GM21360 (cell line): ENCODE measurements at regions not wholly inside any gene's neighbourhood (a gene's known extent, or its start where the extent isn't known, plus 50 kb on each side); places are given as distances from the start of the nearest gene placed in this dataset.
"Not testable (repeated sequence)": the region's sequence is repeated elsewhere in the genome, so short reads cannot be mapped to it uniquely, and the experiment has no call there.

ENCODE experiments used
- ATAC-seq: cut with Tn5 transposase; IDR thresholded peaks from one replicate; pipeline ENCODE4 v1.9.1; 2021; ENCODE audit warnings: mild to moderate bottlenecking, moderate library complexity; ENCODE audit not compliant: unreplicated experiment

DNA sequence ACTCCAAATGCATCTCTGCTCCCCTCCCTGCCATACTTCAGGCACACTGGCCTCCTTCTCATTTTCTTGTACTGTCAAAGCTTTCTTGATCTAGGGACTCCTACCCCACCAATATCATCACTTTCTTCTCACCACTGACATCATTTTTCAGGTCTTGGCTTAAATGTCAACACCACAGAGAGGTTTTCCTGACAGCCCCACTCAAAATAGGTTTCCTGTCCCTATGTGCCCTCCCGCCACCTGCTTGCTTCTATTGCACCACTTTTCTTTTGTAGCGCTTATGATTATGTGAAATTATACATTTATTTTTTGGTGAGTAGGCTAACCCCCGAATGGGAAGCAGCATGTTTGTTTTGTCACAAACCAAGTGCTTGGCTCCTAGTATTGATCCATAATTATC lies 164.6 kb downstream of the NDFIP2 start:
- ATAC-seq = no peak

DNA sequence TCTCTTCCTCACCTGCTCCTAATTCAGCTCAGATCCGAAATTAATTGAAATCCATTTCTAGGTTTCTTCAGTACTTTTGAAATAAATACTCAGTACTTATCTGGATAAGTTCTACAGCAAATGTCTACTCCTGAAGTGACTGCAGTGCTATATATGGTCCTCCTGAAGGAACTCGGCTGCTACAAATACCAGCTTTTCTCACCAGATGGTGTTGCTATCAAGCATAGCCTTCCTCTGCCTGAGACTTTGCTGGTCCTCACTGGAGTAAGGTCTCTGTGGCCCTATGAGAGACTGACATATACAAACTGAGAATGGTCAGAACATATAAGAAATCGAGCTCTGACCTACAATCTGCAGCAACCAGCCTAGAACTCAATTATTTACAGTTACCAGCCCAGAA lies 161.6 kb downstream of the NDFIP2 start:
- no peak for ATAC-seq

DNA sequence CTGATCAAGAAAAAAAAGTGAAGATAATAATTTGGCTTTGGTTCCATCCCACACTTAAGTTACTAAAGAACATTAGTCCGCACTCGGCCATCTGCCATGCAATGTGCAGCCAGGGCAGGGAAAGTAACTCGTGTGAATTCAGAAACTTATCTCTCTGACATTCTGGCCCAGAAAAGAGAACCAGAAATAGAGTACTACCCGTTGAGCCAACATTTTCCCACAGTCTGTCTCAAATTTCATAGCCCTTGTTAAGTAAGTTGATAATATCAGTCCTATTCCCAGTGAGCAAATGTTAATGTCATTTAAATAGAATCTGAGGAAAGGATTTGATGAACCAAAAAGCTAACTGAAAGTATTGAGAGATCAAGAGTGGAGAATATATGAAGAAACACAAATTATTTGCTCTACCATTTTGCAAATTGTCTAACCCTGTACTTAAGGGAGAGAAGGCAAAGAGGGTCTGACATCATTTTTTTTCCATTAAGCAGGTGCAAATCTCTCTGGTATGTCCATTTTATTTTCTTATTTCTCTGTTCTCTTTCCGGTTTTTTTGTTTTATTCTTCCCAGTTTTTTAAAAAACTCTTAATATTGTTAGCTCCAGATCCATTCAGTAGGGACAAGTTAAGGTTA lies 156.3 kb downstream of the NDFIP2 start:
- no peak for ATAC-seq

DNA sequence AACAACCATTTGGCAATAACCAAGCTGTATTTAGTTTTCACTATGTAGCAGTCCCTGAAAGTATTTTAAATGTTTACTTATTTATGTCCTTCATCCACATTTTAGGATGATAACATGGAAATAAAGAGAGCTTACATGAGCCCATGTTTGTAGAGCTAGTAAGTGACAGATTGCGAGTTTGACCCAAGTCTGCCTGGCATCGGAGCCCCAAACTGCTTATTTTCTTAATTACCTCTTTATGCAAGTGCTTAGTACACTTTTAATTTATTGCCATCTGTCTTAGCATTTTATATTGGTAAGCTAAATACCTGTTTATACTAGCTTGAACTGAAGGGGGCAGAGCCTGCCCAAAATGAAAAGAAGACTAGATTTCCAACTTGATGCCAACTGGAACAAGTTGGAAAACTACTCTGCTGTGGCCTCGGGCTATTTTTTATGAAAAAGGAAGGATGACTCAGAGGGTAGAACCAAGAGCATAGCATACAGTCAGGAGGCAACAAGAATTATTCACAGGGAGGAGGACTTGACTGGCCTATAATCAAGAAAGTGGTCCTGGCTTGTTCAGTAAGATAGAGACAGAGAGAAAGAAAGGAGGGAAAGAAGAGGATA lies 150.2 kb downstream of the NDFIP2 start:
- no peak for ATAC-seq

DNA sequence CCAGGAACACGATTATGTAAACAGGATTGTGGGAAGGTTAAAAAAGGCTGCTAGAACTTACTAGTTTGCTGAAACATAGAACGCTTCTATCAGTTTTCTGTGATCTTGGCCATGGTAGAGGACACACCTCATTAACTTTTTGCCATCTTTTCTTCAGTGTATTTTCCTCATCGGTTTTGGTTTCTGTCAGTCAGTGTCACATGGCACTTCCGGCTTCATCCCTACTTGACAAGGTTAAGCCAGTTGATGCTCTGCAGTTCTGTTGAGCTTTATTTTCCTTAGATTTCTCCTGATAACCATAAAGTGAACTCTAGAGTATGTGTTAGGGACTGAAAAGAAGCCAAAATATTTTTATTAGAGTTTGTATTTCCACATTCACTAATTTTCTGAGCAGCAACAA lies 147.5 kb downstream of the NDFIP2 start:
- no peak for ATAC-seq

DNA sequence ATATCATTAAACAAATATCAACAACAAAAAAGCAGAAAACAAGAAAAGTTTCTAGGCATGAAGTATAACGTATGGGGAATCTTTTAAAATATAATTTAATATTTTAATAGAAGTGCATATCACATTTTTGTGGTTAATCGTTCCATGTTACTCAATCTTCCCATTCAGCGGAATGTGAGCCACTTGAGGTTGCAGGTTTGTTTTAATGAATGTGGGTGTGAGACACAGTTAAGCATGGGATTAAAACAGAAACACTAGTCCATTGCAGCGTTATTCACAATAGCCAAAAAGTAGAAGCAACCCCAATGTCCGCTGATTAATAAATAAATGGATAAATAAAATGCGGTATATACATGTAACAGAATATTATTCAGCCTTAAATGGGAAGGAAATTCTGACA lies 146.0 kb downstream of the NDFIP2 start:
- no peak for ATAC-seq

DNA sequence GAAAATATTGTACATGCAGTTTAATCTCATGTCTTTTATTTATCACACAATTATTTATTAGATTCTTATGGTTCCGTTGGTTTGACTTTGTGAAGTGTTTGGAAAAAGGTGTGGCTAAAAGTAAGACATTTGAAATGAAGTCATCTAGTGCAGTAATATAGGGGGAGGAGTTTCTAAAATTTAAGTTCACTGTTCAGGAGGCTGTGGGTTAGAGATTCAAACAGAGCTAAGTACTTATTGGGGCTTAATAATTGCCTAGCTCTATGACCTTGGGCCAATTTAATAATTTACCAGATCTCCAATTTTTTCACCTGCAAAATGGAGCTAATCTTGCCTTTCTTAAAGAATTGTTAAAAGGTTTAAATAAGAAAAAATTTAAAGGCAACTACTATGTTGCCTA lies 144.6 kb downstream of the NDFIP2 start:
- no peak for ATAC-seq

DNA sequence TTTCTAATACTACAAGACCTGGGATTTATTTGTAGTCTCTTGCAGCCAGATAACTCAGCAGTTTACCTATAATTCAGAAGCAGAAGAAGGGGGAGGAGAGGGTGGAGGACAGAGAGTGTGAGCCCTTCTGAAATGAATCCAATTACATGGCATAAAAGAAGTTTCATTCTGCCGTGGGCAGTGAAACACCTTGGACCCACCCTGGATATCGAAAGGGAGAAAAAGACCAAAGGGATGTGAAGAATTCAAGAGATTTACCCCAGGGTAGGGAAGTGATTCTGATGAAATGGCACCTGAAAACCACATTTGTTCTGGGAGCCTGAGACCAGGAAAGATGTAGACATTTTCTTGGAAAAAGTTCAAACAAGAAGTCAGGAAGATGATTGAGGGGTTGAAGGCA lies 140.9 kb downstream of the NDFIP2 start:
- no peak for ATAC-seq

DNA sequence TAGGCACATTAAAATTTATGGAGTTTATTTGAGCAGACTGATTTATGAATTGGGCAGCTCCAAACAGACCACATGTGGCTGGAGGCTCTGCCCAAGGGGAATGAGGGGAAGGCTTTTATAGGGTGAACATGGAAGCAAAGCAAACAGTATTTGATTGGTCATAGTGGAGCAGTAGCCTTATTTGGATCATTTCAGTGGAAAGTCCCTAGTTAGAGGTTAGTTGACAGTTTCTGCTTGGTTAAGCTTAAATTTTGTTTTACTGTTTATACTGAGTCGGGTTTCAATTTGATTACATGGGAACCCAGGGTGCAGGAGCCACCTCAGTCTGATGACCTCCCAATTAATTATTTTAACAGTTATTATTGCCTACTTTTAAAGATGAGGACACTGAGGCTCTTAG lies 140.5 kb downstream of the NDFIP2 start:
- no peak for ATAC-seq

DNA sequence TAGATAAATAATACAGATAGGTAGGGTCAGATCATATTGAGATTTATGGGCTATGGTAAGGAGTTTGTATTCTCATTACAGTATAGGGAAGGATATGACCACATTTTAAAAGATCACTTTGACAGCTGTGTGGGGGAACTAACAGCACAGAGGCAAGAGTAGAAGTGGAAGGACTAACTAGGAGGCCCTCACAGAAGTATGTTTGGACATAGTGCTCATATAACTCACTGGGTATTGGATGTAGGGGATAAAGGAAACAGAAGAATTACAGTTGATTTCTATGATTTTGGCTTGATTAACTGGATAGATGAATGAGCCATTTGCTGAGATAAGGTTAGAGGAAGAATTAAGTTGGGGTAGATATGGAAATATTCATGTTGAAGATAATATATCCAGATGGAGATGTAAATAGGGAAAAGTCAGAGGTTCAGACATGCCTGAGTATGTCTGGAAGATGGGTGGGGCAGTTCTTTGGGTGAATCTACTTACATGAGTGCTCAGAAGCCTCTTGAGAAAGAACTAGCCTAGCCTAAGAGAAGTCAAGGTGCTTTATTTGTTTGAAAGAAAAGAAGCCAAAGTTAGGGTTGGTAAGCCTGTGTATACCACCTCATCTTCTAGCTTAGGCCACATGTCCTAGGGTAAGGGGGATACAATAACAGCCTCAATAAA lies 133.4 kb downstream of the NDFIP2 start:
- ATAC-seq = no peak

DNA sequence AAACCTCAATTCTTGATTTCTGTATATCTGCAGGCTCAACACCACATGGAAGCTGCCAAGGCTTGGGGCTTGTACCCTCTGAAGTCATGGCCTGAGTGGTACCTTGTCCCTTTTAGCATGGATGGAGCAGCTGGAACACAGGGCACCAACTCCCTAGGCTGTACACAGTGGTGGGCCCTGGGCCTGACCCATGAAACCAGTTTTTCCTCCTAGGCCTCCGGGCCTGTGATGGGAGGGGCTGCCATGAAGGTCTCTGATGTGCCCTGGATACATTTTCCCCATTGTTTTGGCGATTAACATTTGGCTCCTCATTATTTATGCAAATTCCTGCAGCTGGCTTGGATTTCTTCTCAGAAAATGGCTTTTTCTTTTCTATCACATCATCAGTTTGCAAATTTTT lies 131.6 kb downstream of the NDFIP2 start:
- ATAC-seq = no peak

DNA sequence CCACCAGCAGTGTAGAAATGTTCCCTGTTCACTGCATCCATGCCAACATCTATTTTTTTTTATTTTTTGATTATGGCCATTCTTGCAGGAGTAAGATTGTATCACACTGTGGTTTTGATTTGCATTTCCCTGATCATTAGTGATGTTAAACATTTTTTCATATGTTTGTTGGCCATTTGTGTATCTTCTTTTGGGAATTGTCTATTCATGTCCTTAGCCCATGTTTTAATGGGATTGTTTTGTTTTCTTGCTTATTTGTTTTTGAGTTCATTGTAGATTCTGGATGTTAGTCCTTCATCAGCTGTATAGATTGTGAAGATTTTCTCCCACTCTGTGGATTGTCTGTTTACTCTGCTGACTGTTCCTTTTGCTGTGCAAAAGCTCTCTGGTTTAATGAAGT lies 126.9 kb downstream of the NDFIP2 start:
- not testable (repeated sequence) for ATAC-seq
